ENCODE measurements at regions not wholly inside any gene's neighbourhood (a gene's known extent, or its start where the extent isn't known, plus 50 kb on each side); places are given as distances from the start of the nearest gene placed in this dataset.

- Mint-ChIP-seq H3K27ac (no peak overlapping the region), H3K9me3 (no peaks in the 10 kb centered on the region)
Measured at GRCh38 chr2:2512931-2513330, 181.9 kb upstream of the MYT1L start.

GRCh38 chr2:2507417-2507997 lies 176.4 kb upstream of the MYT1L start:
- H3K4me1 ChIP-seq (ENCODE audit: insufficient read depth, low read length): no peaks in the 10 kb centered on the region
- Mint-ChIP-seq H3K36me3 (ENCODE audit: low read depth) (no peaks in the 10 kb centered on the region), H3K4me3 (no peak overlapping the region), H3K4me1 (ENCODE audit: low read depth) (no peaks in the 10 kb centered on the region), H3K27me3 (peaks cover 13% of the 10 kb centered on the region), H3K27ac (no peak overlapping the region), H3K9me3 (no peaks in the 10 kb centered on the region)
- no peaks in the 10 kb centered on the region for H3K27me3 ChIP-seq (ENCODE audit: control insufficient read depth in 1 of 2, insufficient read depth in 2 of 2, low read length in 2 of 2)
- H3K36me3 ChIP-seq (ENCODE audit: insufficient read depth, low read length): no peaks in the 10 kb centered on the region
- H3K9me3 ChIP-seq (ENCODE audit: control insufficient read depth in 1 of 2, insufficient read depth in 1 of 2, low read length in 2 of 2): peaks cover 0 to 11% of the 10 kb centered on the region in 2 experiments
- DNase-seq: no peak
- H3K27ac ChIP-seq (ENCODE audit: low read depth in 1 of 2, low read length in 2 of 2): no peak overlapping the region
- intact Hi-C loops (cut with DNase I, micrococcal nuclease): no loop called here
- no peak overlapping the region for H3K4me3 ChIP-seq (ENCODE audit: low read length)
- no peak for TF ChIP-seq CTCF (IDR thresholded peaks at IDR 0.05)
- ChIA-PET CTCF (no interaction called here), POLR2A (no interaction called here)
- no peak for ATAC-seq (ENCODE audit: poor library complexity)

More at GRCh38 chr2:2512931-2513330, 181.9 kb upstream of the MYT1L start:
- intact Hi-C loops (cut with DNase I, micrococcal nuclease): no loop called here
- Histone ChIP-seq H3K9me3 (ENCODE audit: control insufficient read depth in 1 of 2, insufficient read depth in 1 of 2, low read length in 2 of 2) (peaks cover 0 to under 1% of the 10 kb centered on the region in 2 experiments), H3K4me3 (ENCODE audit: low read length) (no peak overlapping the region), H3K4me1 (ENCODE audit: insufficient read depth, low read length) (no peaks in the 10 kb centered on the region), H3K36me3 (ENCODE audit: insufficient read depth, low read length) (no peaks in the 10 kb centered on the region), H3K27me3 (ENCODE audit: control insufficient read depth in 1 of 2, insufficient read depth in 2 of 2, low read length in 2 of 2) (no peaks in the 10 kb centered on the region), H3K27ac (ENCODE audit: low read depth in 1 of 2, low read length in 2 of 2) (no peak overlapping the region)
- POLR2A ChIA-PET: no interaction called here
- CTCF ChIA-PET: no interaction called here
- H3K27me3 Mint-ChIP-seq: peaks cover 4% of the 10 kb centered on the region
- TF ChIP-seq CTCF (IDR thresholded peaks at IDR 0.05): no peak
- no peak for DNase-seq
- no peak for ATAC-seq (ENCODE audit: poor library complexity)
- H3K4me1 Mint-ChIP-seq (ENCODE audit: low read depth): no peaks in the 10 kb centered on the region
- no peak overlapping the region for H3K4me3 Mint-ChIP-seq
- H3K36me3 Mint-ChIP-seq (ENCODE audit: low read depth): no peaks in the 10 kb centered on the region

GRCh38 chr2:2506536-2506935 lies 175.5 kb upstream of the MYT1L start:
- Mint-ChIP-seq H3K36me3 (ENCODE audit: low read depth) (no peaks in the 10 kb centered on the region), H3K4me3 (no peak overlapping the region), H3K27ac (no peak overlapping the region), H3K4me1 (ENCODE audit: low read depth) (no peaks in the 10 kb centered on the region), H3K9me3 (no peaks in the 10 kb centered on the region), H3K27me3 (peaks cover 13% of the 10 kb centered on the region)
- no peak for TF ChIP-seq CTCF (IDR thresholded peaks at IDR 0.05)
- no peaks in the 10 kb centered on the region for H3K36me3 ChIP-seq (ENCODE audit: insufficient read depth, low read length)
- ChIA-PET CTCF (no interaction called here), POLR2A (no interaction called here)
- H3K27ac ChIP-seq (ENCODE audit: low read depth in 1 of 2, low read length in 2 of 2): no peak overlapping the region
- no peak overlapping the region for H3K4me3 ChIP-seq (ENCODE audit: low read length)
- no peak for DNase-seq
- intact Hi-C loops (cut with DNase I, micrococcal nuclease): no loop called here
- no peak for ATAC-seq (ENCODE audit: poor library complexity)
- no peaks in the 10 kb centered on the region for H3K4me1 ChIP-seq (ENCODE audit: insufficient read depth, low read length)
- H3K9me3 ChIP-seq (ENCODE audit: control insufficient read depth in 1 of 2, insufficient read depth in 1 of 2, low read length in 2 of 2): peaks cover 0 to 11% of the 10 kb centered on the region in 2 experiments
- H3K27me3 ChIP-seq (ENCODE audit: control insufficient read depth in 1 of 2, insufficient read depth in 2 of 2, low read length in 2 of 2): no peaks in the 10 kb centered on the region

Data from CD4-positive, alpha-beta T cell (primary cell).